GM12864 (cell line): ENCODE measurements at regions not wholly inside any gene's neighbourhood (a gene's known extent, or its start where the extent isn't known, plus 50 kb on each side); places are given as distances from the start of the nearest gene placed in this dataset.

Experiments used
- DNase-seq: peaks from one replicate; pipeline ENCODE4 v3.0.0-alpha.2; 2011; ENCODE audit warnings: low read depth
- H3K4me3 ChIP-seq: 2 replicates; pipeline ENCODE4 v1.5.1; 2011; ENCODE audit warnings: mild to moderate bottlenecking, low read depth, low read length, control low read depth
- CTCF ChIP-seq: IDR thresholded peaks from 2 replicates; pipeline ENCODE4 v1.5.1; 2011; ENCODE audit warnings: low read depth, mild to moderate bottlenecking, moderate library complexity, low read length, control low read depth, inconsistent platforms; ENCODE audit errors: missing control alignments

GRCh38 chr16:86805188-86805587 is 226.8 kb downstream of the FOXL1 start:
- no peak overlapping the region for H3K4me3 ChIP-seq
- DNase-seq: no peak
- no peak for TF ChIP-seq CTCF

- no peak for TF ChIP-seq CTCF
- no peak overlapping the region for H3K4me3 ChIP-seq
- no peak for DNase-seq
Measured at GRCh38 chr16:86806181-86806837, 228.0 kb downstream of the FOXL1 start.

- no peak for TF ChIP-seq CTCF
Measured at GRCh38 chr16:86806838-86807351, 228.5 kb downstream of the FOXL1 start.

GRCh38 chr16:86808863-86809444 is 230.6 kb downstream of the FOXL1 start:
- DNase-seq: no peak
- TF ChIP-seq CTCF: no peak
- H3K4me3 ChIP-seq: no peak overlapping the region

More at GRCh38 chr16:86806838-86807351, 228.5 kb downstream of the FOXL1 start:
- no peak for DNase-seq
- no peak overlapping the region for H3K4me3 ChIP-seq

GRCh38 chr16:86809458-86809955 is 231.2 kb downstream of the FOXL1 start:
- H3K4me3 ChIP-seq: no peak overlapping the region
- DNase-seq: no peak
- TF ChIP-seq CTCF: no peak

DNA sequence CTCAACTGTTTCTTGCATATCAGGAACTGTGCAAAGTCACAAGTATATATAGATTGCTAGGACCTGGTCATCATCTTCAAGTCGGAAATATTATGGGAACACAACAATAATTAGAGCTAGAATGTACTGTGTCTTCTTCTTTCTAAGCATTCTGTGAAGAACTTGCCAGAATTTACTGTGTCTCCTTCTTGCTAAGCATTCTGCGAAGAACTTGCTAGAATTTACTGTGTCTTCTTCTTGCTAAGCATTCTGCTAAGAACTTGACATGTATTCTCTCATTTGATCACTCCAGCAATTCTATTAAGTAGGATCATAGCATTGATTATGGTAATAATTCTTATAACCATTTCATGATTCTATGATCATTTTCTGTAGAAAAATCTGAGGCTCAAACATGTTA is 231.7 kb downstream of the FOXL1 start:
- TF ChIP-seq CTCF: no peak
- no peak overlapping the region for H3K4me3 ChIP-seq
- DNase-seq: no peak
